Retinal pigment epithelial cell (primary cell): ENCODE measurements at regions not wholly inside any gene's neighbourhood (a gene's known extent, or its start where the extent isn't known, plus 50 kb on each side); places are given as distances from the start of the nearest gene placed in this dataset.
"Not testable (repeated sequence)": the region's sequence is repeated elsewhere in the genome, so short reads cannot be mapped to it uniquely, and the experiment has no call there.

Experiments
- DNase-seq: peaks from one replicate; pipeline ENCODE4 v3.0.0-alpha.2; 2010; ENCODE audit warnings: low read depth
- H3K4me3 ChIP-seq: 2 replicates; pipeline ENCODE4 v1.5.1; 2011; ENCODE audit warnings: mild to moderate bottlenecking, low read length, control low read depth, moderate library complexity
- CTCF ChIP-seq: conservative IDR thresholded peaks from 2 replicates; pipeline ENCODE4 v1.5.1; 2011; ENCODE audit warnings: low read depth, low read length, control low read depth, inconsistent platforms

GRCh38 chr16:54985156-54985555 lies 54.5 kb downstream of the IRX5 start:
- TF ChIP-seq CTCF = no peak
- no peak for DNase-seq
- H3K4me3 ChIP-seq = no peak overlapping the region

DNA sequence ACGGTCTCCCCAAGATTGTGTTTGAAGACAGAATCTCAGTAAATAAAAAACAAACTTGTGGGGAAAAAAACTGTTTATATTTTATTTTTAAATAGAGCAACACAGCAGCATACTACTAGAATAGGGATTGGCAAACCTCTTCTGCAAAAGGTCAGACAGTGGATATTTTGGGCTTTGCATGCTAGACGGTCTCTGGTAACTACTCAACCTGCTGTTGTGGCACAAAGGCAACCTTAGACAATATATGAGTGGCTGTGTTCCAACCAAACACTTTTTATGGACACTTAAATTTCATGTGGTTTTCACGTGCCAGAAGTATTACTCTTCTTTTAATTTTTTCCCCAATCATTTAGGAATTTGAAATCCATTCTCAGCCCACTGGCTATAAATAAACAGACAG lies 55.0 kb downstream of the IRX5 start:
- no peak for TF ChIP-seq CTCF
- no peak overlapping the region for H3K4me3 ChIP-seq
- DNase-seq = no peak

DNA sequence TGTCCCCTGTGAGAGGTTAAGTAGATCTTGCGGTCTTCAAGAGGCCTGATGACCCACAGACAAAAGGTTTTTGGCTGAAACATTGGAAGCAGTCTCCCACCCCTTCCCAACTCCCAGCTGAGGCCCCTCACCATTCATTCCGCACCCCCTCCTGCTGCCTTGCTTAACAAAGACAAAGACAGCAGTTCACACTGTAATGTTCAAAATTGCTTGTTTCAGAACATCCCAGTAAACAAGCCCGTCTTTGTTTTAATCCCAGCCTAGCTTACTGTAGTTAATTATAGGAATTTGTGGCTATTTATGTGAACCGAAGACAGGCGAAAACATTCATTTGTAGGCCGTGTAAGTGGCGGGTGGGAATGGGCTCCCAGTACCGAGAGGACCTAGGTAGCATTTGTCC lies 55.7 kb downstream of the IRX5 start:
- TF ChIP-seq CTCF = no peak
- DNase-seq = no peak
- no peak overlapping the region for H3K4me3 ChIP-seq

- H3K4me3 ChIP-seq = no peak overlapping the region
- no peak for TF ChIP-seq CTCF
- no peak for DNase-seq
Observed at GRCh38 chr16:54987081-54987480, 56.4 kb downstream of the IRX5 start.

GRCh38 chr16:54991525-54991924 lies 60.9 kb downstream of the IRX5 start:
- no peak overlapping the region for H3K4me3 ChIP-seq
- TF ChIP-seq CTCF = no peak
- DNase-seq = no peak

- not testable (repeated sequence) for H3K4me3 ChIP-seq, DNase-seq
Observed at GRCh38 chr16:54991946-54992345, 61.3 kb downstream of the IRX5 start.

GRCh38 chr16:54993106-54993895 lies 62.6 kb downstream of the IRX5 start:
- no peak for DNase-seq
- TF ChIP-seq CTCF = no peak
- H3K4me3 ChIP-seq = no peak overlapping the region
